Epidermal melanocyte (primary cell): ENCODE measurements at regions not wholly inside any gene's neighbourhood (a gene's known extent, or its start where the extent isn't known, plus 50 kb on each side); places are given as distances from the start of the nearest gene placed in this dataset.
A peak's percentile ranks its signal among the peaks of the same experiment; 100 is the strongest.

Experiments
- DNase-seq: peaks from one replicate; pipeline ENCODE4 v3.0.0; 2011; ENCODE audit warnings: low spot score; ENCODE audit not compliant: insufficient read length

DNA sequence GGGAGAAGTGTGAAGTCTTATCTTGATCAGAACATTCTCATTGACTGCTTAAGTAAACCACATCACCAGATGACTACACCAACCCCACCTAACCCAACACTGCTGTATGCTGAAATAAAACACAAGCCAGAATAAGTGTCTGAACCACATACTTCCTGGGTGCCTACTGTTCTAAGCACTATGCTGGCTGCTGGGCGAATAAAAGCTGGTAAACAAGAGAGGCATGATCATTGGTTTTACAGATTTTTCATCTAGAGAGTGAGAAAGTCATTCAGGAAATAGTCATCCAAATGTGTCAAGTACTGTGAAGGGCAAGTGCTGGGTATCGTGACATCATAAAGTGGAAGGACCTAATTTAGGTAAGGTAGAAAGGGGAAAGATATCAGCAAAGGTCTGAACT, 199.0 kb upstream of the SOX9 start:
- no peak for DNase-seq

DNA sequence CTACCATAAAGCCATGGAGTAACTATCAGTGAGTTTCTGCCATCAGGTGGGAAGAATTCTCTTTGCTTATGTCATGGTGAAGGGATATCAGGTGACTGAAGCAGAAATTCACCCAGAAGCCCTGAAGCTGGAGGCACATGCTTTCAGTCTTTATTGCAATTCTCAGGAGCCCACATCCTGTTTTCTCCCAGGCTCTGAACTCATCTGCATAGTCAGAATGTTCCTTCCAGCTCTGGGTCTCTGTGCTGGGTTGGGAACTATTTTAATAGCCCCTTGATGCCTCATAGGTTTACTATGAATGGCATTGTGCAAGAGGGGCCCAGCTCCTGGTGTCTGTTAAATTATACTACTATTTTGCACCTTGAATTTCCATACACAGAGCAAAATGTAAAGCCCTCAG, 198.4 kb upstream of the SOX9 start:
- no peak for DNase-seq

DNA sequence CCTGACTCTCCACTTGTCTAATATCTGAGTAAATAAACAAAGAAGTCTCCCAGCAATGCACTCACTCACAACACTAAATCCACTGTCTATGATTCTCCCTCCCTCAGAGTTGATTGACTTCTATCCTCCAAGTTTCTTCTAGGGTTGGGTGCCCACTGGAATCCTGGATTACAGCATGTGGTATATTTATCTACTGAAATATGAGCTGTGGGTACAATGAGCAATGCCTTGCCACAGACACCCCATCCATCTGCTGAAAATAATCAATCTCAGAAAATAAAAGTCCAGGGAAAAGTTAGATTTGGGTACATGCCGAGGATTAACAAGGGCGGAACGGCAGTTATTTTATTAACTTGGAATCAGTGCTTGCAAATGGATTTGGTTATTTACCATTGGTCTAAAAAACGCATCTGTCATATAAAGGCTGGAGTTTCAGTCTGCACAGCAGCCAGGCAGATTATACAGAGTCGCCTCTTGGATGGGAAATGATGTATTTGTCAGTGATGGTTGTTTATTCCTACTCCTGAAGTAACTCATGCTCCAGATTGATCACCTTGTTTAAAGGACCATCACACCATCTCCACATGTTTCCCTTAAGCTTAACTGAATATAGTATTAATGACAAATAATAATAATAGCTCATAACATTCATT, 193.9 kb upstream of the SOX9 start:
- no peak for DNase-seq

DNA sequence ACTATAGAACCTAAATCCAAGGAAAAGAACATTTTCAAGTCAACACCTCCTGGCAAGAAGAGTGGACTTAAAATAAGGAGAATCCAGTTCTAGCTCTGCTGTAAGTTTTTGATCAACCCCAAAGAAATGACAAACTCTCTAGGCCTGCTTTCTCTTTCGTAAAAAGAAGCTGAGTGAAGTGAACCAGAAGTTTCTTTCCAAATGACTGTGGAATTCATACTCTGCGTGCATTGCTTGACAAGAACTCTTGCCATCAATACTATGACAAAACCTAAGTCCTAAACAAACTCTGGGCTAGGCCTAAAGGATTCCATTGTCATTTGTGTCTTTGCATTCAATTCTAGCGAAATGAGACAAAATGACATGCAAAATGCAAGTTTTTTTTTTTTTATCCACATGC, 187.5 kb upstream of the SOX9 start:
- no peak for DNase-seq

DNA sequence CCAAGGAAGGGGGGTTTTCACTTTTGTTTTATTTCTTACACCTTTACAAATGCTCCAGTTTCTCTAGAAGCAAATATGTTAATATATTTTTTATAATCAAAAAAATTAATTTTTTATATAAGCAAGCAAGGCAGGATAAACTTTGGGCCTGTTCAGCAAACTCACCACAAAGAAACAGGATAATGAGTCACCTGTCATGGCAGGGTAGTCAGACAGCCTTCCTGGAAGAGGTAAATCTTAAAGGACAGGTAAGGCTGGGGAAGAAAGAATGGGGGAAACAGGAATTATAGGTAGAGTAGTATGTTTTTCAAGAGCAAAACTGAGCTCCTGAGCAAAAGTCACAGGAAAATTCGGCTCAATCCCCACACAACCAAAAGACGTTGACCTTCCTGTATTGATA, 186.3 kb upstream of the SOX9 start:
- DNase-seq, result no peak

DNA sequence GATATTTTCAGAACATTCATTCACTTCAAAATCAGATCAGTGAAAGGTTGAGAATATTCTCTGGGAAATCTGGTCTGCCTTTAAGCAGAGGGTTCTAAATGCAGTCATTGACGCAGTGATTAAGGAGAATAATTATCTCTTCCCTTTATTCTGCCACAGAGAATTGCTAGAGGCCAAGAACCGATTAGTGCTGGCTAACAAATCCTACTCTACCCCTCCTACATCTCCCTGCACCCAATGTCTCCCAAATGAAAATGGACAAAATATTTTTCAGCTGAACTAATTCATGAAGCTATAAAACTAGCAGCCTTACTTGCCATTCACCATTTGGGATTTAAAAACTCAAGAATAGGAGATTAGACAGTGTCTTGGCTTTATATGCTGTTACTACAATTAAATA, 185.5 kb upstream of the SOX9 start:
- DNase-seq, result peak; percentile 32

DNA sequence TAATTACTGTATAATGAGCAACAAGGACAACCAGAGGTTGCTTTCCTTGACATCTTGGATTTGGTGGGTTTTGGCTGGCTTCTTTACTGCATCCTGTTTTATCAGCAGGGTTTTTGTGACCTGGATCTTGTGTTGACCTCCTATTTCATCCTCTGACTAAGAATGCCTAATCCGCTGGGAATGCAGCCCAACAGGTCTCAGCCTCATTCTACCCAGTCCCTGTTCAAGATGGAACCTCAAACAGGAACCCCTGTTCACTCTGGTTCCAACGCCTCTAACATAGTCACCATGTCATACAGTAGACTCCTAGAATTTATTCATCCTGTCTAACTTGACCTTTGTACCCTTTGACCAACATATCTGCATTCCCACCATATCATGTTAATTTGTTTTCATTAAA, 183.8 kb upstream of the SOX9 start:
- DNase-seq, result no peak

DNA sequence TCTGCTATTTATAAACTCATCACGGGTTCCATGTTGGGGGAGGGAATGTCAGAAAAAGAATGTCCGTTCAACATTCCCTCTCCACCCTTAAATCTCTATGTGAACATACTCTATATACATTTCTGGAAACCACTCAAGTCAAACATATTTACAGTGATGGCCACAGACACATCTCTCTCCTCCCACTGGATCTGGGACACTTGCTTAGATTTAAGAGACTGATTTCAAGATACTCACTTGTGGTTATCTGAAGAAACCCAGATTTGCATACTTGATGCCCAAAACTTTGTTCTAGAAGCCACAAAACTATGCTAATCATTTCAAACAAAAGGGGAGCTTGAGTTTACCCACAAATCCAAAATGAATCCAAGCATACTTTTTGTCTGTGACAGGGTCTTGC, 182.9 kb upstream of the SOX9 start:
- no peak for DNase-seq

DNA sequence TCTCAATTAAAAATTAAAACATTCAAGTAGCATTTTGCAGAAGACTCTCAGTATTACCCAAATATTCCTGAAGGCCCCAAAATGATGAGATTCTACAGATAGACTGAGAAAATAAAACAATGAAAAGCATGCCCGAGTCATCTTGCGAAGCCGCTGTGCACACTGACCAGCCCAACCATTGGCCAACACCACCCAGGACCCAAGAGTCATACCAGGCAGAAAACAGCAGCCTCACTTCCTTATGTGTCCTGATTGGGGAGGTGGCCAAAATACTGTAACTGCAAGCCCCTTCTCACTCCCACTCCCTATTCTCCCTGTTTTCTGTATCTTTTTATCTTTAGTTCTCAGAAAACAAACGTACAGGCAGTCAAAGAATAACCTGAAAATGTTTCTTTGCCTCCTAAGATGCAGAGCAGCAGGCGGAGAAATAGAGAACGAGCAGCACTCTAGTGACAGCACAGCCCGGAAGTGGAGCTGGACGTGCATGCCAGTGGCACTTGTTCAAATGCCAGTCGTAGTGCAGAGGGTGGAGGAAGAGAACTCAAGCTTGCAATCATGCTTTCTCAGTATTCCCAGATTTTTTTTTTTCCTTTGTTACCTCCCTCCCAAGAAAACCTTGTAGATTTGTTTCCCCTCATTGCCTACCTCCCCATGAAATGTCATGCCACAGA, 182.3 kb upstream of the SOX9 start:
- no peak for DNase-seq

DNA sequence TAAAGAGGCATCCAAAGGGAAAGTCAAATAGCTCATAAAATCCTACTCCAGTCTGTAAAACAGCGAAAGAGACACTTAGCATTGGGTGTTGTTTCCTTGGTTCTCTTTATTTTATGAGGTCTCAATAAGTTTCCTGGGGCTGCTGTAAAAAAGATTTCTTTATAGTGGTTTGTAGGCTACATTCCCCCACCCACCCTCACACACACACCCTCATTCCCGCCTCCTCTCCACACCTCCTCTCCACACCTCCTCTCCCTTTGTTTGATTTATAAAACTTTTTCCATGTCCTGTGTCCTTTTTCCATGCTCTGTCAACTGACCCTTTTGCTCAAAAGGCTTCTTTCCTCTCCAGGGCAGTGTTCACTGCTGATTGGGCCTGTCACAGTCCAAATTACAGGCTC, 178.9 kb upstream of the SOX9 start:
- DNase-seq, result no peak

DNA sequence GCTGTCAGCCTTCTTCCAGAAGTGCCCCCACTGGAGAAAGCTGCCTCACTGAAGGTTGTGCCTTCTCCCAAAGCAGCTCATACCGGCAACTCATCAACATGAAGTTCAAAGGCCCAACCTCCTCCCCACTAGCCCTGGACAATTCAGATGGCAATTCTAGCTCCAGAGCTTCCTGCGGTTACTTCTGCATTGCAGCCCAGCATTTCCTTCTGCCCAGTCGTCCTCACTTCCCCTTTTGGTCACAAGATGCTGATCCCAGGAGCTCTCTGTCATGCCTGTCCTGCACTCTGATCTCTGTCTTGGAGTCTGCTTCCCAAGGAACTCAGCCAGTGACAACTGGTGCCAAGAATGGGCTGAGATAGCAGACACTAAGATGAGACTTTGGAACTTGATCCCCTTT, 178.2 kb upstream of the SOX9 start:
- DNase-seq, result no peak

DNA sequence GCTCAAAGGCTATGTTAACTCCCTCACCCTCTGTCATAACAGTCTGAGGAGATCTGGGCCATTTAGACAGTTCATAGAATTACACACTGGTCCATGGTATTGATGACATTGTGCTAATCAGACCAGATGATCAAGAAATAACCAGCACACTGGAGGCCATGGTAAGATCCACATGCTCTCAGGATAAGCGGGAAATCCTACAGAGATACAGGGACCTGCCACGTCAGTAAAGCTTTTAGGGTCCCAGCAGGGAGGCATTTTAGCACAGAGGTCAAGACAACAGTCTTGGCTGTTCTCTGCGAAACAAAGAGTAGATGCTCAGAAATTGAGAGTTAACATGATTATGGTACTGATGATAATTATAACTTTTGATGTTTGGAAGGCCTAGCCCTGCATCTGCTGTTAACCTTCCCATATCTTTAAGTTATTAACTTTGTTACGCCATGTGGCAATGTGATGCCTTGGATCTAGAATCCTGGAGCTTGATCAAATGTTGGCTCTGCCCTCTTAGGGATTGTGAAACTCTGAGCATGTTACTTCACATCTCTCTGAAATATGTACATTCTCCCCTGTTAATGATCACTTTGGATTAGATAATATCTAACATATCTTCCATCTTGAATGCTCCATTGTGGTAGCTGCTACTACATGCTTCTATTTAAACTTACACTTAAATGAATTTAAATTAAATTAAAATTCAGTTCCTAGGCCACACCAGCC, 172.0 kb upstream of the SOX9 start:
- DNase-seq, result no peak

DNA sequence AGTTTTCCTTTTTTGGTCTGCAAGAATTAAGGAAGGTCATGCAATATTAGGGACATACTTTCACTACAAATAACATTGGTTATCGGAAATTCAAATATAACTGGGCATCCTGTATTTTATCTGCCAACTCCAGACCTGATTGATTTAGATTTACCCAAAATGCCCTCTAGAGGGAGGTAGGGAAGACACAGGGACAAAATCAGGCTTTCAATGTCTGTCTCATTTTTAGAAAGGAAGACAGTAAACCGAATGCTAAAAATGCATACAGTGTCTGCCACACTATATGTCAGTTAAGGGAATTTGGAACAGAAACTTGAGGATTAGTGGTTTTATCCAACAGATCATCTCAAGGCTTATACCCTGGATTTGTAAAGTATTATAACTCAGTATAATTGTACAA, 161.7 kb upstream of the SOX9 start:
- no peak for DNase-seq

DNA sequence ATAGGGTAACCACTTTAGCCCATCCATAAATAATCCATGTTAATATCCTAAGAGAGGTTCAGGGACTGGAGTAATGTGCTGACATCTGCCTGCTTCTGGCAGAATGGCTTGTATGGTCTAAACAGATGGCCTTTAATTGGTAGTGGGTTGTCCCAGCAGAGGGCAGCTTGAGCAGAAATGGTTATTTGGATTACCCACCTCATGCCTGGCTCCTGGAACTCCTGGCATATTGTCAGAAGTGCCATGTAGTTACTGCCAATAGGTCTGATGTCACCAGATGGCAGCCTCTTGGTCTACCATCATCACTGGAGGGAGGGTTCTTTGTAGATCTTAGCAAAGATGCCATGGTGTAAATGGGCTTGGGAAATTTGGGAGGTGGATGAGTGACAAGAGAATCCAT, 157.5 kb upstream of the SOX9 start:
- no peak for DNase-seq

DNA sequence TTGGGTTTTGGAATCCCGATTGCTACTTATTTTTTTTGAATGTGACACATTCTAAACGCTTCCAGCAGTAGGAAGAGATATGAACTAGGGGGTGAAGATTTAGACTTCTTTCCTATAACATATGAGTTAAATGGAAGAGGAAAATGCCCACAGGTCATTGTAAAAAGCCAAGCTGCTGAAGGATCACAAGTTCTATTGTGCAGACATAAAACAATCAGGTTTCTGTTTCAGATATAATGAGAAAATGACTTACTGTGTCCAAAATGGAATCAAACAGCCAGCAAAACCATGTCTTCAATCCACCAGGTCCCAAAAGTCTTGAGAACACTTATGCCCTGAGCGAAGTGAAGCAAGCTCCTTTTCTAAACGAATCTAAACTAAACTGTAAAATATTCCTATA, 157.0 kb upstream of the SOX9 start:
- DNase-seq, result no peak

DNA sequence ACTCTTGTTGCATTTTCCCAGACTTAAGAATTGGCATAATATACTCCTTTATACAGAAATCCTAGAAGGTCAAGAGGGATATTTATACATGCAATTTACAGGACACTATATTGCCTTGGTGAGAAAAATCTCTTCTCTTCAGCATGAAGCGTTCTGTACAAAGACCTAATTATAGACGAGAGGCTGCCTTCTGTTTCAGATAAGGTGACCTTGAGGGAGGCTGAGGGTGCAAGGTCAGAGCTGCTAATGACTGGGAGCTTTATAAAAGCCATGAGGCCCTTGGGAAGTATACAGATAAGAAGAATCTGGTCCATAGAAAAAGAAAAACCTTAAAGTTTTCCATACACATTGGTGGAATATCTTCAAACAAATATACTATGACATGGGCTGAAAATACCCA, 156.3 kb upstream of the SOX9 start:
- DNase-seq, result no peak

DNA sequence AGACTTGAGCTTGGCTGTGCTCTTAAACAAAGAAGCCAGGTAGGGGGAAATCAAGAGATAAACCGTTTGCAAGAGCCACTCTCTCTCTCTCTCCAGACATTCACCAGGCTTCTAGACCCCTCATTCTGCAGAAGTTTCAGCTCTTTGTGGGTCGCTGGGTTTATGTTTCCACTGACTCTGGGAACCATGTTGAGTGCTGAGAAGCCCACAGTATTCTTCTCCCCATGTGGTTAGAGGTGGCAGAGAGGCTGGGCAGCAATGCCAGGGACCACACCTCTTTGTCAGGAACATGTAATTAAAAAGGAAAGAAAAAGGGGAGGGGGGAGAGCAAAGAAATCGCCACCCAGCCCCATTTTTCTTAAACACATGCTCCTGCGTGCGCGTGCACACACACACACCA, 154.8 kb upstream of the SOX9 start:
- no peak for DNase-seq

DNA sequence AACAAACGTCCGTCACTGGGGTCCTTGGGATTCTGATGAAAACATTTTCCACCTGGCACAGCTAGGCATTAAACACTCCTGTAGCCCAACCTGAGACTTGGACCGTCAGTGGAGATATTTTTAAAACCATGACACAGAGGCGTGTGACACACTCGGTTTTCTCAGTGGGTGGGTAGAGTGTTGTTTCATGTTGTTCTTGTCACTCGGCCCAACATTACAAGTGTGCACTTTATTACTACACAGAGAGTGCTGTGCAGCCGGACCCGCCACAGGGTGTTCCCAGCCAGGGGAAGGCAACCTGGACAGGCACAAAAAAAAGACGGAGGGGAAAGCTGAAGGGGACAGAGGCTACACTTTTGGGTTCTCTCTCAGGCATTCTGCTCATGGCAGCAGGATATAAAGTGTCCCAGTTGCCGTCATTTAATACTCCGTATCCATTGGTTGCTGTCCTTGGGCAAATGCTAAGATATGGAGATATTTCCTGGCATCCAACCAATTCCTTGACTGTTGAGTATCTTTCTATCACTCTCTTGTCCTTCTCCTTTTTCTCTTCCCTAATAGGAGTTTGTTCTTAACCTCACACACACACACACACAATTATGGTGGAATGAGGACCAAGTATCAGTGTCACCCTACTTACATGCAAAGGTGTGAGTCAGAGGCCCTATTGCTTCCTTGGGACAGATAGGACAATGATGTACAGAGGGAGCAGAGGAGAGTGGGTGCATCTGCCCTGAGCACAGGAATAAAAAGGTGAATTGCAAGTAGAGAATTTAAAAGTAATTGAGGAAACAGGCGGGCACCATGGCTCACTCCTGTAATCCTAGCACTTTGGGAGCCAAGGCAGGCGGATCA, 154.1 kb upstream of the SOX9 start:
- no peak for DNase-seq

DNA sequence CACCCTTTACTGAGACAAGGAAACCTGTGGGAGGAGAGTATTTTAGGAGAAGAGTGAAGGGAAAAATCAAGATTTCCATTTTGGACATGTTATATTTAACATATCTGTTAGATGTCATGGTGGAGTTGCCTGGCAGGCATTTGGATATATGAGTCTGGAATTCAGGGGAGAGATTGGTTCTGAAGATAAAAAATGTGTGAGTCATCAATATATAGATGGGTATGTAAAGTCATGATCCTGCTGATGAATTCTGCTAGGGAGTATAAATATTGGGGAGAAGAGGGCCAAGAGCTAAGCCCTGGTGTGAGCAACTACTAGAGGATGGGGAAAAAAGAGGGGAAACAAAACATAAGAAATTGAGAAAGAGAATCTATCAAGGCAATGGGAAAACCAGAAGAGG, 151.3 kb upstream of the SOX9 start:
- DNase-seq, result no peak

DNA sequence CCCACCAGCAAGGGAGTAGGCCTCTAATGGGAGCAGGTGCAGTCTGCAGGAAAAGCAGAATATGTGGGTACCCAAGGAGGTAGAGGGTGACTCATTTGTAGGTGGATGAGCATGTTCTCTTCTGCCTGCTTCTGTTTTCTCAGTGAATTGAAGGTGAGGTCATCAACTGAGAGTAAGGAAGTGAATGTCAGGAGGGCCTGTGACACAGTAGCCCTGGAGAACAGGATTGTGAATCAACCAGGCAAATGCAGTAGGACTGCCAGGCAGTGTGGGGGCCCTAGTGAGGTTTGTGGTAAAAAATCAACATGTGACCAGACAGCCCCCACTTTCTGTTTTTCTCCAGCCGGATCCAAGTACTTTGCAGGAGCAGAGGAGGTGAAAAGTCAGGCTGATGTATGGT, 150.5 kb upstream of the SOX9 start:
- DNase-seq, result no peak

DNA sequence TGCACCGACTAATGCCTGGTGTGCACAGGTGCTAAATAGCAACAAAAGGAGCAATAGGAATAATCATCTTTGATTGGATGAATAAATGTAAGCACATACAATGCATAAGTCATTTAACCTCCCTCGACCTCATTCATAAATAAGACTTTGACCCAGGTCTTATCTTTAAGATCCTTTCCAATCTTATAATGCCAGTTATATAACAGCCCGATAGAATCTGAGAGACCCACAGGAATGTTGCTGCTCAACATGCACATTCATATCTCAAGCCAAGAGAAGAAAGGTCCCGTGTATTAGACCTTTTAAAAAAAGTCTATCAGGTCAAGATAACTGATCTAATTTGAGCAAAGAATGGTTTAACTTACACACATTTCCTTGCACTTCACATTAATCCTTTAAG, 146.8 kb upstream of the SOX9 start:
- no peak for DNase-seq

DNA sequence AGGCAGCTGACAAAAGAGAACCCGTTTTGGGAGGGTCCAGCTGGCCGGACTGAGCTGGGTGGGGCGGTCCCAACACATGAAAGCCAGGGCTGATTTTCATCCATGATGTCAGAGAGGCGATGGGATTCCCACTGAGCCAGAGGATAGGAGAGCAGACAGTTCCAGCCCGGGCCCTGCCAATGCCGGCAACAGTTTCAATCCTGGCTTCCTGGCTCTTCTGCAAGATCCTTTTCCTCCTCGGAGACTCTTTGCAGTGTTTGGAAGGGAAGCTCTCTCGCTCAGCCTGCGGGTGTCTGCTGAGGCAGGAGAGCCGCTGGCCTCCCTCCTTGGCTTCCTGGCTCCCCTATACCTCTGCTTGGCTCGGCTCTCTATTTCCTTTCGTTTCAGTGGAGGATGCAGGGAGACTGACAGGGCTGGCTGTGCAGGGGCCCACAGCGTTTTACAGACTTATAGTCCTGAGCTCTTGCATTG, 145.5 kb upstream of the SOX9 start:
- DNase-seq, result no peak
